Muscle of leg (tissue), 2 donors: ENCODE measurements at regions not wholly inside any gene's neighbourhood (a gene's known extent, or its start where the extent isn't known, plus 50 kb on each side); places are given as distances from the start of the nearest gene placed in this dataset.

Source experiments
- DNase-seq: peaks from one replicate; pipeline ENCODE4 v3.0.0; 2013
- H3K27ac ChIP-seq: one replicate; pipeline ENCODE4 v1.5.1; 2013; ENCODE audit warnings: mild to moderate bottlenecking, low read length, control low read depth
- H3K27me3 ChIP-seq: one replicate; pipeline ENCODE4 v1.6.1; 2013; ENCODE audit warnings: low read length; ENCODE audit not compliant: control insufficient read depth, insufficient read depth
- H3K36me3 ChIP-seq: one replicate; pipeline ENCODE4 v1.6.1; 2013; ENCODE audit warnings: low read length; ENCODE audit not compliant: control insufficient read depth, insufficient read depth
- H3K4me1 ChIP-seq: one replicate; pipeline ENCODE4 v1.6.1; 2013; ENCODE audit warnings: low read length; ENCODE audit not compliant: control insufficient read depth, insufficient read depth
- H3K4me3 ChIP-seq: one replicate; pipeline ENCODE4 v1.5.1; 2013; ENCODE audit warnings: low read length, control low read depth
- H3K9me3 ChIP-seq: replicated peaks from 2 replicates; pipeline ENCODE4 v1.6.1; 2013; ENCODE audit warnings: low read depth, low read length; ENCODE audit not compliant: control insufficient read depth

DNA sequence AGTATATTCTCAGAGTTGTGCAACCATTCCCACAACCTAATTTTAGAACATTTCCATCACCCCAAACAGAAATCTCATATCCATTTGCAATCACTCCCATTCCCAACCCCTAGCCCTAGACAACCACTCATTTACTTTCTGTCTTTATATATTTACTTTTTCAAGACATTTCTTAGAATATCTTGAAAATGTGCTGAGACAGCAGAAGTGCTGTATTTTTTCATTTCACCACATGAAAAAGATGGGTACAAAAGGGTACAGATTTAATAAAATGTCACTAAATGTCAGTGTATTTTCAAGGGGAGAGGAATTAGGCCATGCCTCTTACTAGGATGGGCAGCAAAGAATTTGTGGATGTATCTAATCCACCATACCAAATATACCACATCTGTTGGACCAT lies 51.6 kb upstream of the CCDC6 start:
- H3K27ac ChIP-seq = no peak overlapping the region
- H3K36me3 ChIP-seq = no peaks in the 10 kb centered on the region
- no peaks in the 10 kb centered on the region for H3K9me3 ChIP-seq
- no peak overlapping the region for H3K4me3 ChIP-seq
- DNase-seq = no peak
- H3K27me3 ChIP-seq = no peaks in the 10 kb centered on the region
- no peaks in the 10 kb centered on the region for H3K4me1 ChIP-seq
